Left ventricle myocardium inferior (tissue), 1 donor: ENCODE measurements at regions not wholly inside any gene's neighbourhood (a gene's known extent, or its start where the extent isn't known, plus 50 kb on each side); places are given as distances from the start of the nearest gene placed in this dataset.

Experiments used
- DNase-seq: peaks from one replicate; pipeline ENCODE4 v3.0.0-alpha.2; 2020
- H3K27ac ChIP-seq: fragments of 200-600 bp; replicated peaks from 2 replicates; pipeline ENCODE4 v1.8.0; 2021
- H3K27me3 ChIP-seq: fragments of 200-600 bp; 2 replicates; pipeline ENCODE4 v1.8.0; 2021; ENCODE audit warnings: low read depth
- H3K36me3 ChIP-seq: fragments of 200-600 bp; 2 replicates; pipeline ENCODE4 v1.8.0; 2021
- H3K4me1 ChIP-seq: fragments of 200-600 bp; 2 replicates; pipeline ENCODE4 v1.8.0; 2021
- H3K4me3 ChIP-seq: fragments of 200-600 bp; 2 replicates; pipeline ENCODE4 v1.8.0; 2021; ENCODE audit warnings: mild to moderate bottlenecking, moderate library complexity
- H3K9me3 ChIP-seq: fragments of 200-600 bp; replicated peaks from 2 replicates; pipeline ENCODE4 v1.8.0; 2021
- intact Hi-C: fragments of 100-400 bp; cut with micrococcal nuclease; formaldehyde crosslinking; loops from one replicate; pipeline ENCODE4 v1.11.0; 2022
- TF ChIP-seq, protein P1 (sequence below): fragments of 200-600 bp; IDR thresholded peaks from 2 replicates; pipeline ENCODE4 v1.8.0; 2021; ENCODE audit warnings: antibody characterized with exemption, mild to moderate bottlenecking, borderline replicate concordance
- donor health status: DM: no; HTN: yes; CAD: no; lungs with severe emphysema.

DNA sequence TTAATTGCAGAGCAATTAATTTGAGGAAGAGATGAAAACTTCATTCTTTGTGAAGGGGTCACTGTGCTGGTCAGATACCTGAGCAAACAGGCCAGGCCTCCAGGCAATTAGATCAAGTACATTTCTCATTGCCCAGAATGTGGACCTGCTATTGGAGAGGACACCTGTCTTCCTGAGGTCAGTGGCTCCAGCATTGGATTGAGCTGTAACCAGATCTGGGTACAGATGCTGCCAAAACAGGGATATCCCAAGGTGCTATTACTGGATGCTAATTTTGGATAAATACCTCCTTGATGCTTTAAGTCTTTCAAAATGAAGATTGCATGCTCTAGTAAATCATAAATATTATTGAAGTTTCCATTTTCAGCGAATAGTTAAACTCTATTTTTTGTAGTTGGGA, 131.5 kb downstream of the FAM161A start:
- peaks cover 15% of the 10 kb centered on the region for H3K4me1 ChIP-seq
- TF ChIP-seq, protein P1, sequence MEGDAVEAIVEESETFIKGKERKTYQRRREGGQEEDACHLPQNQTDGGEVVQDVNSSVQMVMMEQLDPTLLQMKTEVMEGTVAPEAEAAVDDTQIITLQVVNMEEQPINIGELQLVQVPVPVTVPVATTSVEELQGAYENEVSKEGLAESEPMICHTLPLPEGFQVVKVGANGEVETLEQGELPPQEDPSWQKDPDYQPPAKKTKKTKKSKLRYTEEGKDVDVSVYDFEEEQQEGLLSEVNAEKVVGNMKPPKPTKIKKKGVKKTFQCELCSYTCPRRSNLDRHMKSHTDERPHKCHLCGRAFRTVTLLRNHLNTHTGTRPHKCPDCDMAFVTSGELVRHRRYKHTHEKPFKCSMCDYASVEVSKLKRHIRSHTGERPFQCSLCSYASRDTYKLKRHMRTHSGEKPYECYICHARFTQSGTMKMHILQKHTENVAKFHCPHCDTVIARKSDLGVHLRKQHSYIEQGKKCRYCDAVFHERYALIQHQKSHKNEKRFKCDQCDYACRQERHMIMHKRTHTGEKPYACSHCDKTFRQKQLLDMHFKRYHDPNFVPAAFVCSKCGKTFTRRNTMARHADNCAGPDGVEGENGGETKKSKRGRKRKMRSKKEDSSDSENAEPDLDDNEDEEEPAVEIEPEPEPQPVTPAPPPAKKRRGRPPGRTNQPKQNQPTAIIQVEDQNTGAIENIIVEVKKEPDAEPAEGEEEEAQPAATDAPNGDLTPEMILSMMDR: no peak
- peaks cover 11% of the 10 kb centered on the region for H3K9me3 ChIP-seq
- intact Hi-C loops: no loop called here
- no peak overlapping the region for H3K4me3 ChIP-seq
- H3K36me3 ChIP-seq: no peaks in the 10 kb centered on the region
- no peaks in the 10 kb centered on the region for H3K27me3 ChIP-seq
- no peak overlapping the region for H3K27ac ChIP-seq
- no peak for DNase-seq

DNA sequence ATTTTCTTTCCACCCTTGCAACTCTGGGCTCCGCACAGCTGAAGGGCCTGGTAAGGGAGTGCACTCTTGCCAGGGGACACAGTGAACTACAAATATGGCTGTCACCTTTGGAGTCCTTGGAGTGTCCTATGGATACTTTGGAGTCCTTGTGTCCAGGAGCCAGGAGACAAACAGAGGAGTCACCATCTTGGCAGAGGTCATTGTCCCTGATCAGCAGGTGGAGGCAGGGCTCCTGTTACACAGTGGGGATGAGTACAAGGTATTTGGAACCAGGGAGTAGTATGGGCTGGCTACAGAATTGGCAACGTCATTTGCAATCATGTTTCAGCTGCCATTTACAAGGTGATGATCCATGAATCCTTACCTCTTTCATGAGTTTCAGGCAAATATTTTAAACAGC, 132.5 kb downstream of the FAM161A start:
- H3K27ac ChIP-seq: no peak overlapping the region

DNA sequence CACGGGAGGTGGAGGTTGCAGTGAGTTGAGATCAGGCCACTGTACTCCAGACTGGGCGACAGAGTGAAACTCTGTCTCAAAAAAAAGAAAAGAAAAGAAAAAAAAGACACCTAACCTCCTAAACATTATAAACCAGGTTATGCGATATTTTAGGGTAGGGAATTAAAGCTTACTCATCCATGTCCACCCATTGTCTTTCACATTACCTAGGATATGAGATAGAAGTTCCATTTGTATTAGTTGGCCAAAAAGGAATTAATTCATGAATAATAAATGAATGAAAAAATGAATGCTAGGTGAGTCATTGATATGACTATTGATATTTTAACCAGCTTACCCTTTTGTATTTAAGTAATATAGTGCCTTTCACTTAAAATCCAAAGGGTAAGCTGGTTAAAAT, 132.9 kb downstream of the FAM161A start:
- TF ChIP-seq, protein P1: no peak
- H3K36me3 ChIP-seq: no peaks in the 10 kb centered on the region
- no peak for DNase-seq
- no peak overlapping the region for H3K27ac ChIP-seq
- H3K4me3 ChIP-seq: no peak overlapping the region
- H3K4me1 ChIP-seq: peaks cover 15% of the 10 kb centered on the region
- no peaks in the 10 kb centered on the region for H3K27me3 ChIP-seq
- intact Hi-C loops: no loop called here
- H3K9me3 ChIP-seq: no peaks in the 10 kb centered on the region

More for the DNA sequence above, 132.5 kb downstream of the FAM161A start:
- peaks cover 3% of the 10 kb centered on the region for H3K9me3 ChIP-seq
- no peak overlapping the region for H3K4me3 ChIP-seq
- no peaks in the 10 kb centered on the region for H3K36me3 ChIP-seq
- intact Hi-C loops: no loop called here
- H3K27me3 ChIP-seq: no peaks in the 10 kb centered on the region
- TF ChIP-seq, protein P1: no peak
- DNase-seq: no peak
- peaks cover 15% of the 10 kb centered on the region for H3K4me1 ChIP-seq

DNA sequence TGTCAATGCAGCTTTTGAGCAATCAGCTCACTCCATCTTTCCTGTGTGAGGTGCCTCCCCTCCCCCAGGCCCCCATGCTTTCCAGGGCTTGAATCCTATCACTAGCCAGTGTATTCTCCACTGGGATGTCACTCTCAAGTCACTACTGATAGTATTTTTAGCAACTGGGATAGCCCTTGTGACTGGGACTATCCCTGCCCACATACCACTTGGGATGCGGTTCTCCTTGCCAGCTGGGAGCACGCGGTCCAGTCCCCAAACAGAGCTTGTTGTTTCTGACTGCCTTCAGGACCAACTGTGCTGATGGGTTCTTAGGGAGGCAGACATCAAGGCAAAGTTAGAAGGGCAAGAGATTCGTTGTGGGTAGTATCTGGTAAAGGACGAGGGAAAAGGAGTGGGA, 134.9 kb downstream of the FAM161A start:
- TF ChIP-seq, protein P1: no peak
- Histone ChIP-seq H3K27me3 (no peaks in the 10 kb centered on the region), H3K9me3 (no peaks in the 10 kb centered on the region), H3K36me3 (no peaks in the 10 kb centered on the region), H3K4me1 (peaks cover 16% of the 10 kb centered on the region), H3K4me3 (no peak overlapping the region), H3K27ac (peak overlapping the region; percentile 84)
- intact Hi-C loops: no loop called here
- peak; percentile 63 for DNase-seq

DNA sequence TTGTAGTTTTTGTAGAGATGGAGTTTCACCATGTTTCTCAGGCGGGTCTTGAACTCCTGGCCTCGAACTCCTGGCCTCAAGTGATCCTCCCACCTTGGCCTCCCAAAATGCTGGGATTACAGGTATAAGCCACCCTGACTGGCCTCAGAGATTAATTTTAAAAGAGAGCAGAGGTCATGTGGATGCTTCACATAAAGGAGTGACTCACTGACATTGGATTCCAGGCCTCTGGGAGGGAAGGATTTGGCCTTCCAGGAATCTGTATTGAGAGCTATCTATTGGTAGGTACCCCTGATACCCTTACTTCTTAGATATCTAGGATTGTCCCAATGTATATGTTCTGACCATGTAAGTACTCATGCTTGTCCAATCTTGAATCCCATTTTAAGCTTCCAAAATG, 138.4 kb downstream of the FAM161A start:
- Histone ChIP-seq H3K9me3 (no peaks in the 10 kb centered on the region), H3K27ac (peak overlapping the region; percentile 91), H3K36me3 (no peaks in the 10 kb centered on the region), H3K4me3 (no peak overlapping the region), H3K4me1 (peaks cover 26% of the 10 kb centered on the region), H3K27me3 (no peaks in the 10 kb centered on the region)
- intact Hi-C loops: no loop called here
- TF ChIP-seq, protein P1: no peak
- no peak for DNase-seq

DNA sequence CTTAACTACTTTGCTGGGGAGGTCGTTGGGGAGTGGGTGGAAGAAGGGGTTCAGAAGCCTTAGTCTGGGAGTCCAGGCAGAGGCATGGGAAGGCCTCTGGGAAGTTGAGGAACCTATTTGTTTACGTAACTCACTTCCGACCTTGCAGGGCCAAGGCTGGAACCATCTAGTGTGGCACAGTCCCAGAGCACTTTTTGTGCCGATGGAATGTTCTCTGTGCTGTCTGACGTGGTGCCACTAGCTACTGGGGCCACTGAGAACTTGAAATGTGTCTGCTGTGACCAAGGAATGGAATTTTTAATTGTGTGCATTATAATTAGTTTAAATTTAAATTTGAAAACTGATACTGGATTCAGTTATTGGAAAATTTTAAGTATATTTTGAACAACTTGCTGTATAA, 139.7 kb downstream of the FAM161A start:
- H3K9me3 ChIP-seq: no peaks in the 10 kb centered on the region
- DNase-seq: peak; percentile 55
- peak overlapping the region; percentile 91 for H3K27ac ChIP-seq

More for the DNA sequence above, 139.7 kb downstream of the FAM161A start:
- no peaks in the 10 kb centered on the region for H3K36me3 ChIP-seq
- intact Hi-C loops: no loop called here
- peaks cover 21% of the 10 kb centered on the region for H3K4me1 ChIP-seq
- TF ChIP-seq, protein P1: no peak
- H3K4me3 ChIP-seq: no peak overlapping the region
- H3K27me3 ChIP-seq: no peaks in the 10 kb centered on the region
